HFF-Myc (cell line): ENCODE measurements at regions not wholly inside any gene's neighbourhood (a gene's known extent, or its start where the extent isn't known, plus 50 kb on each side); places are given as distances from the start of the nearest gene placed in this dataset.

ENCODE experiments used
- DNase-seq: peaks from one replicate; pipeline ENCODE4 v3.0.0-alpha.2; 2011; ENCODE audit warnings: low read depth; ENCODE audit errors: extremely low read depth
- H3K4me3 ChIP-seq: replicated peaks from 2 replicates; pipeline ENCODE4 v1.5.1; 2011; ENCODE audit warnings: low read depth, mild to moderate bottlenecking, control low read depth, low read length
- CTCF ChIP-seq: IDR thresholded peaks from 2 replicates; pipeline ENCODE4 v1.5.1; 2012; ENCODE audit warnings: mild to moderate bottlenecking, low read depth, low read length, control low read depth; ENCODE audit errors: missing control alignments

DNA sequence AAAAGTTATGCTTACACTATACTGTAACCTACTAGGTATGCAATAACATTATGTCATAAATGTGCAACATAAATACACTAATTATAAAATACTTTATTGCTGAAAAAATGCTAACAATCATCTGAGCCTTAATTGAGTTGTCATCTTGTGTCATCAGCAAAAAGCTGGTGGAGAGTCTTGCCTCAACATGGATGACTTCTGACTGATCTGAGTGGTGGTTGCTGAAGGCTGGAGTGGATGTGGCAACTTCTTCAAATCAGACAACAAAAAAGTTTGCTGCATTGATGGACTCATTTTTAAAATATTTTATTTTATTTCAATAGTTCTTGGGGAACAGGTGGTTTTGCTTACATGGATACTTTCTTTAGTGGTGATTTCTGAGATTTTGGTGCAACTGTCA is 93.9 kb upstream of the AMN1 start:
- no peak for TF ChIP-seq CTCF

DNA sequence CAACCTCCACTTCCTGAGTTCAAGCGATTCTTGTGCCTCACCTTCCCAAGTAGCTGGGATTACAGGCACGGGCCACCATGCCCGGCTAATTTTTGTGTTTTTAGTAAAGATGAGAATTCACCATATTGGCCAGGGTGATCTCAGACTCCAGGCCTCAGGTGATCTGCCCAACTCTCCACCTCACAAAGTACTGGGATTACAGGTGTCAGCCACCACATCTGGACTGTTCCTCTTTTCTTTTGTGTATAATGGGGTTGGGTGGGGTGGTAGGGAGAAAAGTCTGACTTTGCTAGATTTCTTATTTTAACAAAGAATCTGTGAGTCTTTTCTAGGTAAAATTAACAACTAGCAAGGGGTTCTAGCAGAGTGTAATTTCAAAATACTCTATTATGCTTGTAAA is 92.7 kb upstream of the AMN1 start:
- no peak overlapping the region for H3K4me3 ChIP-seq
- no peak for DNase-seq
- no peak for TF ChIP-seq CTCF

More for the DNA sequence above, 93.9 kb upstream of the AMN1 start:
- no peak overlapping the region for H3K4me3 ChIP-seq
- no peak for DNase-seq

DNA sequence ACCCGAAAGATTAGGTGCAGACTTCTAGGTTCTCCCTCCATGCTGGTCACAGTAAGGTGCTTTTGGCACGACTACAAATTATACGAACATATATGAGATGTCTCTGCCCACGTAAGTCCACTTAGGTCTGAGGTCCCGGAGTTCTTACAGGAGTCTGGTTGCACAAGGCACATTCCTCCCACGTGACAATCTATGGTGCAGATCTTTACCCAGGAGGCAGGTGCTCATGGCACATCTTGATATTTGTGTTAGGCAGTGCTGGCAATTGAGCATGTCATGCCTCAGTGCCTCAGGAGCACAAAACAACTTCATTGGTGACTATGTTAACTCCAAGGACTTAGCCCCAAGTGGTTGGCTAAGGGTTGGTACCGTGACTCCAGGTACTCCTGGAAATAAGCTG is 92.0 kb upstream of the AMN1 start:
- no peak overlapping the region for H3K4me3 ChIP-seq
- no peak for TF ChIP-seq CTCF
- no peak for DNase-seq

GRCh38 chr12:31819427-31819826 is 90.6 kb upstream of the AMN1 start:
- DNase-seq: no peak
- H3K4me3 ChIP-seq: no peak overlapping the region
- no peak for TF ChIP-seq CTCF

- no peak overlapping the region for H3K4me3 ChIP-seq
- no peak for TF ChIP-seq CTCF
- no peak for DNase-seq
Measured at GRCh38 chr12:31818623-31819268, 89.9 kb upstream of the AMN1 start.

DNA sequence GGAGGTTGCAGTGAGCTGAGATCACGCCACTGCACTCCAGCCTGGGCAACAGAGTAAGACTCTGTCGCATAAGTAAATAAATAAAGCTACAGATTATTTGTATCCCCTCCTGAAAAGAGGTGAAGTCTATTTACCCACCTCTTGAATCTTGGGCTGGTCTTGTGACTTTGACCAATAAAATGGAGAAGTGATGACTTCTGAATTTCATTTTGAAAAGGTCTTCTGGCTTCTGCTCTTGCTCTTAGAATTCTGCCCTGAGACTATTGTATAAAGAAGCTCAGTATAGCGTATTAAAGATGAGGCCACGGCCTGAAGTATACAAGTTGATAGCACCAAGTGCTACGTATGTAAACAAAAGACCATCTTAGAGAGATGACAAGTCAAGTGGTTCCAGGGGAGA is 88.3 kb upstream of the AMN1 start:
- no peak overlapping the region for H3K4me3 ChIP-seq
- no peak for TF ChIP-seq CTCF
- no peak for DNase-seq

GRCh38 chr12:31815096-31815495 is 86.3 kb upstream of the AMN1 start:
- DNase-seq: no peak
- H3K4me3 ChIP-seq: no peak overlapping the region
- TF ChIP-seq CTCF: no peak
